Heart right ventricle (tissue), 16 donors: ENCODE measurements at regions not wholly inside any gene's neighbourhood (a gene's known extent, or its start where the extent isn't known, plus 50 kb on each side); places are given as distances from the start of the nearest gene placed in this dataset.

Source experiments
- ATAC-seq, 8 donors: fragments of 200-7000 bp; cut with Tn5 transposase; one replicate each; pipeline ENCODE4 v1.9.1; 2020; ENCODE audit warnings: mild to moderate bottlenecking in 8 of 8, moderate library complexity in 8 of 8, moderate number of reproducible peaks in 1 of 8
- DNase-seq, 2 donors: peaks; one replicate each; pipeline ENCODE4 v3.0.0-alpha.2; 2020
- H3K27ac ChIP-seq, 10 donors: fragments of 200-600 bp; sonication (generic) in 2 of 10; one replicate each; pipeline versions ENCODE4 v1.5.0 to v1.8.0; 2020 to 2022; ENCODE audit warnings: mild to moderate bottlenecking in 3 of 10
- H3K27me3 ChIP-seq, 7 donors: fragments of 200-600 bp; one replicate each; pipeline ENCODE4 v1.8.0; 2021 to 2022; ENCODE audit warnings: mild to moderate bottlenecking in 2 of 7
- H3K36me3 ChIP-seq, 9 donors: fragments of 200-600 bp; sonication (generic) in 1 of 9; one replicate each; pipeline versions ENCODE4 v1.5.0 to v1.8.0; 2020 to 2022; ENCODE audit warnings: mild to moderate bottlenecking in 2 of 9
- H3K4me1 ChIP-seq, 9 donors: fragments of 200-600 bp; sonication (generic) in 1 of 9; one replicate each; pipeline versions ENCODE4 v1.5.0 to v1.8.0; 2020 to 2022; ENCODE audit warnings: mild to moderate bottlenecking in 4 of 9
- H3K4me3 ChIP-seq, 10 donors: fragments of 200-600 bp; sonication (generic) in 2 of 10; one replicate each; pipeline versions ENCODE4 v1.5.0 to v1.8.0; 2020 to 2022; ENCODE audit warnings: mild to moderate bottlenecking in 7 of 10, moderate library complexity in 2 of 10
- H3K9me3 ChIP-seq, 11 donors: fragments of 200-600 bp in 10 of 11; sonication (generic) in 2 of 11; one replicate each; pipeline versions ENCODE4 v1.5.0 to v1.8.0; 2013 to 2022; ENCODE audit warnings: mild to moderate bottlenecking in 2 of 11, control low read depth in 1 of 11, moderate library complexity in 1 of 11
- CTCF ChIP-seq, 9 donors: fragments of 200-600 bp; sonication (generic) in 2 of 9; IDR thresholded peaks; one replicate each; pipeline versions ENCODE4 v1.5.0 to v1.8.0; 2021 to 2022; ENCODE audit warnings: antibody characterized with exemption in 9 of 9, mild to moderate bottlenecking in 5 of 9, moderate library complexity in 1 of 9
- whole genome bisulfite sequencing, 2 donors: extraction: QIAGEN DNeasy Blood & Tissue Kit; methylation state at CpG; one replicate each; pipeline ENCODE4 v1.1.7; 2013; ENCODE audit warnings: inconsistent platforms in 1 of 2; 5-methylcytosine and 5-hydroxymethylcytosine counted together
- intact Hi-C, 10 donors: fragments of 100-400 bp; cut with DNase I; formaldehyde crosslinking; loops; one replicate each; pipeline versions ENCODE4 v1.11.1 to v1.14.2; 2022
- donor health status: Arrhythmogenic right ventricular cardiomyopathy.
- donor health status: ischemic (EF 13 %, LVEDD 7.1; RV severe dilation, severe dysfunction).
- donor health status: healthy with polysubstance abuse.
- donor health status: DM: no; HTN: yes; CAD: no.
- donor health status: DM: no; HTN: no; CAD: no.
- donor health status: ischemic (EF 25% LVEDD 6.9; RV normal size, moderate dysfunction).
- donor health status: ischemic (EF 25% LVEDD 5.7; RV mildly dilated, moderate dysfunction).
- donor health status: healthy.
- donor health status: DM: yes; HTN: yes; CAD: no.
- donor health status: Ischemic cardiomyopathy.
- donor health status: ischemic (EF 35%, LVEDD 5.7; RV mildly dilated, moderate dysfunction).
- donor health status: nonischemic (EF 11% LVEDD 7.7; RV severe dilation, severe dysfunction).
- donor health status: DM: yes; HTN: yes; CAD: no.
- donor health status: PGD.
- donor health status: ischemic (EF 29% LVEDD 5.4; RV normal size, mild dysfunction).
- donor health status: nonischemic (EF 23%, LVEDD 6.1; RV moderate dilation, normal function).

GRCh38 chr7:121510858-121511482, 114.9 kb upstream of the FAM3C start:
- 80 to 92% methylated on average over 5 of the region's 5 CpGs for WGBS, 2 donors
- no peak for TF ChIP-seq CTCF (IDR thresholded peaks at IDR 0.05)
- H3K9me3 ChIP-seq: peaks cover 0 to 35% (median 14%) of the 10 kb centered on the region in 11 donors
- H3K4me1 ChIP-seq: no peaks in the 10 kb centered on the region
- H3K36me3 ChIP-seq: no peaks in the 10 kb centered on the region
- intact Hi-C loops: no loop called here
- H3K27ac ChIP-seq: no peak overlapping the region
- no peaks in the 10 kb centered on the region for H3K27me3 ChIP-seq
- no peak for ATAC-seq
- no peak for DNase-seq
- no peak overlapping the region for H3K4me3 ChIP-seq

- intact Hi-C loops: no loop called here
- no peak for ATAC-seq
- H3K4me1 ChIP-seq: no peaks in the 10 kb centered on the region
- H3K36me3 ChIP-seq: no peaks in the 10 kb centered on the region
- DNase-seq: no peak
- H3K27ac ChIP-seq: no peak overlapping the region
- 92 to 97% methylated on average over 2 of the region's 2 CpGs for WGBS, 2 donors
- peaks cover 0 to 42% (median 21%) of the 10 kb centered on the region in 11 donors for H3K9me3 ChIP-seq
- H3K27me3 ChIP-seq: no peaks in the 10 kb centered on the region
- H3K4me3 ChIP-seq: no peak overlapping the region
- peak in 2 of 9 donors; percentile 11 to 26 for TF ChIP-seq CTCF (IDR thresholded peaks at IDR 0.05)
Measured at GRCh38 chr7:121510302-121510701, 114.2 kb upstream of the FAM3C start.

GRCh38 chr7:121505540-121506182, 109.6 kb upstream of the FAM3C start:
- Histone ChIP-seq H3K4me3 (no peak overlapping the region), H3K36me3 (no peaks in the 10 kb centered on the region), H3K27ac (no peak overlapping the region), H3K9me3 (peaks cover 0 to 43% (median 21%) of the 10 kb centered on the region in 11 donors), H3K4me1 (peaks cover 0 to 3% (median 0%) of the 10 kb centered on the region in 9 donors), H3K27me3 (no peaks in the 10 kb centered on the region)
- TF ChIP-seq CTCF (IDR thresholded peaks at IDR 0.05): no peak
- ATAC-seq (no peak), DNase-seq (no peak)
- intact Hi-C loops: no loop called here
- 83 to 93% methylated on average over 6 of the region's 6 CpGs for WGBS, 2 donors

GRCh38 chr7:121505021-121505420, 108.9 kb upstream of the FAM3C start:
- no peaks in the 10 kb centered on the region for H3K27me3 ChIP-seq
- H3K4me1 ChIP-seq: peaks cover 0 to 3% (median 0%) of the 10 kb centered on the region in 9 donors
- H3K36me3 ChIP-seq: no peaks in the 10 kb centered on the region
- 83 to 96% methylated on average over 1 of the region's 1 CpG for WGBS, 2 donors
- no peak overlapping the region for H3K4me3 ChIP-seq
- intact Hi-C loops: no loop called here
- peak overlapping the region in 1 of 10 donors; percentile 46 for H3K27ac ChIP-seq
- peaks cover 0 to 37% (median 18%) of the 10 kb centered on the region in 11 donors for H3K9me3 ChIP-seq
- DNase-seq: no peak
- TF ChIP-seq CTCF (IDR thresholded peaks at IDR 0.05): no peak
- ATAC-seq: no peak
